ENCODE measurements at regions not wholly inside any gene's neighbourhood (a gene's known extent, or its start where the extent isn't known, plus 50 kb on each side); places are given as distances from the start of the nearest gene placed in this dataset.
"Not testable (repeated sequence)": the region's sequence is repeated elsewhere in the genome, so short reads cannot be mapped to it uniquely, and the experiment has no call there.

GRCh38 chr1:55781003-55781402, 565.8 kb upstream of the USP24 start:
- no peak for DNase-seq (ENCODE audit: low spot score)

DNA sequence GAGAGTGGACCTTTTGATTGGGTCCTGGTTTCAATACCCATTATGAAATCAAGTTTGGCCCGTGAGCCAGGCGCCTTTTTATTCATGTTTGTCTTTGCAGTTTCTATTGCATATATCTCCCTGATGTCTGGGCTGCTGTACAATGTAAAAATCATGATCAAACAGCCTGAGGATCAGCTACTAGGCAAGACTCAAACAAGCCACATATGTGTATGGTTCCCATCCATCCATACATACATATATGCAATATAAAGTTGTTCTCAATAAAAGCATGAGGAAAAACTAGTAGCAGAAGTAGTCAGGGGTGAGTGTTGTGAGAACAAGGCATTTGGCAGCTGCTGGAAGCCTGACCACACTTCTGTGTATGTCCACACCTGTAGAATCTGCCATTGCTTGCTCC, 562.4 kb upstream of the USP24 start:
- no peak for DNase-seq (ENCODE audit: low spot score)

GRCh38 chr1:55775007-55775406, 559.8 kb upstream of the USP24 start:
- no peak for DNase-seq (ENCODE audit: low spot score)

DNA sequence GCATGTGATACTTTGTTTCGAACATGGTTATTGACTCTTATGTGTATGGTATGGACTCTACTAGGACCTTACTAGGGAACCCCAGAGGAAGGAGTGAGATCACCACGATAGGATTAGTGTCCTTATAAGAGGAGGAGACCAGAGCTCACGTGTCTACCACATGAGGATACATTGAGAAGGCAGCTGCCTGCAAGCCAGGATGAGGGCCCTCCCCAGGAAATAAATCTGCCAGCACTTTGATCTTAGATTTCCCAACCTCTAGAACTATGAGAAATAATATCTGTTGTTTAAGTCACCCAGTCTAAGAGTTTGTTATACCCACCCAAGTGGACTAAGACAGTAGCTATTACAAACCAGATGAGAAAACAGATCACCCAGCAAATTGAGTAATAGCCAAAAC, 559.3 kb upstream of the USP24 start:
- no peak for DNase-seq (ENCODE audit: low spot score)

GRCh38 chr1:55773211-55773940, 558.2 kb upstream of the USP24 start:
- no peak for DNase-seq (ENCODE audit: low spot score)

DNA sequence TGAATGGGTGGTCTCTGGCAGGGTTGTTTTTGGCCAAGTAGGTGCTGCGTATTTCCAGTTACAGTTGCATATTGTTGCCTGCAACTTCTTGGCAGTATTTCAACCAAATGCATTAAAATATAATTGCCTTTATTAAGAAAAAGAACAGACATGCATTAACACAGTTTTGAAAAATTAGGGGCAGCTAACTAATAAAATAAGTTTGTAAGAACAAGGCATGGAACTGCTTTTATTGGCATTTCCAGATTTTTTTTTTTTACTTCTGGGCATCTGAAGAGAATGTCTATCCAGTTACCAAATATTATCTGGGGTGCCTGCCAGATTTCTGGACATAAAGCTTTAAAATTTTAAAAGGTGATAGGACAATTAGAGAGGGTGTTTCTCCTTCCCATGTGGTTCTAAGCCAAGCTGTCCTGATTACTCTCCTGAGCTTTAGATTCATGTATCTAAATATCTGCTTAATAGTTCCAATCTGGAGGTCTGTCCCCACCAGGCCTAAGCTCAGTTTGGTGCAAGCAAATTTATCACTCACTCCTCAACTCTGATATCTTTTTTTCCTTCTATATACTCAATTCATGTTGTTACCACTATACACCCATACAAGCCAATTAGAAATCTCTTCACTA, 553.3 kb upstream of the USP24 start:
- DNase-seq (ENCODE audit: low spot score): no peak

GRCh38 chr1:55767171-55767570, 552.0 kb upstream of the USP24 start:
- DNase-seq (ENCODE audit: low spot score): no peak

GRCh38 chr1:55765505-55765904, 550.3 kb upstream of the USP24 start:
- DNase-seq (ENCODE audit: low spot score): not testable (repeated sequence)

- DNase-seq (ENCODE audit: low spot score): no peak
Observed at GRCh38 chr1:55751776-55752175, 536.6 kb upstream of the USP24 start.

DNA sequence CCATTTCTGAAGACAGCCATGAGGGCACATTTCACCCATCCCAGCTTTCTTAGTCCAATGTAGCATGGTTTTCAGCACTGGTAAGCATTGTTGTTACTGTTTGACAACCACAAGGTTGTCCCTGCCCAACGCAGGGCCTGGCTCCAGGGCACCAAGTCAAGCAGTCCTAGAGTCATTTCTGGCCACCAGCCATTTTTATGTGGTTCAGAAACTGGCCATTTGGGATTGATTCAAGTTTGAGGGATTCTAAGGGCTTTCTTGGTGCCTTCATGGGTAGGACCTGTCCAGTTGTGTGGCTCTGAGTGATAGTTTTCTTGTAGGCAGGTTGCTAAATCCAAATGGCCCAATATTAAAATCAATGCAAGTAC, 535.4 kb upstream of the USP24 start:
- DNase-seq (ENCODE audit: low spot score): no peak

- no peak for DNase-seq (ENCODE audit: low spot score)
Observed at GRCh38 chr1:55749975-55750627, 534.9 kb upstream of the USP24 start.

- no peak for DNase-seq (ENCODE audit: low spot score)
Observed at GRCh38 chr1:55747408-55747841, 532.3 kb upstream of the USP24 start.

- DNase-seq (ENCODE audit: low spot score): no peak
Observed at GRCh38 chr1:55746710-55747109, 531.5 kb upstream of the USP24 start.

GRCh38 chr1:55741516-55741915, 526.4 kb upstream of the USP24 start:
- DNase-seq (ENCODE audit: low spot score): no peak

GRCh38 chr1:55735106-55735505, 519.9 kb upstream of the USP24 start:
- DNase-seq (ENCODE audit: low spot score): no peak

DNA sequence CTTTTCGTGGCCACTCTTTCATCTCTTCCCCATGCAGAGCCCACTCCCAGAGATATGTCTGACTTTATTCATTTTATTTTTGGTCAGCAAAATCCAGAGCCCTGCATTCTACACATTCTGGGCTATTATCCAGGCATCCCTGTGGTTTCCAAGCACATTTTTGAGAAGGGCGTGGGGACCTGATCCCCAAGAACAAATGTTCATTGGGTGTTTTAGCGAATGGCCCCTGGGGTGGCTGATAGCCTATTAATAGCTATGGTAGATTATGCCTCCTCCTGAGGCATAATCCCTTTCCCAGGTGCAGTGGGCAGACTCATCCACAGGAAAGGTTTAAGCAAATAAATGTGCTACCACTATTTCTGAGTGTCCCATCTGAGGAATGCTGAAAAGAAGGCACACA, 511.8 kb upstream of the USP24 start:
- no peak for DNase-seq (ENCODE audit: low spot score)

- no peak for DNase-seq (ENCODE audit: low spot score)
Observed at GRCh38 chr1:55725378-55725777, 510.2 kb upstream of the USP24 start.

DNA sequence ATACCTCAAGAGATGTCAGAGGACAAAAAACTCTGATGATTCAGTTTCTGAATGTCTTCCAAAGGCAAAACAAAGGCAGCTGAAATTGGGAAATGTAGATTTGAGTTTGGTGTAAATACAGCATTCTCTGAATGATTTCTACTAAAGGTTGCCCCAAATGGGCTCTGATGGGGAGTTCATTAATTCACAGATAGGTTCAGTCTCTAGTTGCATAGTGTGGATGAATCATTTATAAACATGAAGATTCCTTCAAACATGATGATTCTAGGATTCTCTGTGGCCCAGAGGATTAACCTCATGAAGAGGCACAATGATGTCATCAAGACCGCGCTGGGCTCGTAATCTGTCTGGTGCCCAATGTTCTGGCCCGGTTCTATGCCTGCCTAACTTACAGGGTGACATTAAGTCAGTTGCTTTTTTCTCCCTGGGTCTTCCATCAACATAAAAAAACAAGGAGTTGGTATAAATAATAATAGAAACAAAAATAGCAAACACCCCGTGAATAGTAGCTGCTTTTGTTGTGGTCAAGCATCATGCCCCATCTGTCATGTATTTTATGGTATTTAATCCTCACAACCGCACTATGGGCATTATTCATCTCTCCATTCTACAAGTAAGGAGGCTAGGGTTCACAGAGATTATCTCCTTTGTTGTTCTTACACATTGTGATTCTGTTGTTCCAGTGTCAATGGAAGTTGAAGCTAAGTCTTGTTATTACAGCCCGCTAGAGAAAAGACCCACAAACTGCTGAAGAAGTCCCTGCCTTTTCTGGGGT, 509.6 kb upstream of the USP24 start:
- DNase-seq (ENCODE audit: low spot score): no peak

- no peak for DNase-seq (ENCODE audit: low spot score)
Observed at GRCh38 chr1:55723001-55723400, 507.8 kb upstream of the USP24 start.

DNA sequence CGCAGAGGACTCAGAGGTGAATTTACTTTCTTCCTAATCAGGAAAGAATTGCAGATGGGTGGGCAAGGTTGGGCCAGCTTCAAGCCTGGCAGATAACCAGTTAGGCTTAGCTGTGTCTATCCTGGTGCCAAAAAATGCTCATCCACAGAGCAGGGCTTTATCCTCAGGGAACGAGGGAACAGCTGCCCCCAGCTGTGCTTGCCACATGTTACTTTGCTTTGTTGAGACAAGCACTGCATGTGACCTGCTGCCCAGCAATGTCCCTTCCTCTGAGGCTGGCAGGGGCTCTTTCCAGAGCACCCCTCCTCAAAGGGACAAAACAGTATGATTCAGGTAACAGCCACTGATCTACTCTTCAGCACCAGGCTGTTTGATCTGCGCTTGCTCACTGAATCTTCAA, 505.1 kb upstream of the USP24 start:
- DNase-seq (ENCODE audit: low spot score): peak; percentile 56

DNA sequence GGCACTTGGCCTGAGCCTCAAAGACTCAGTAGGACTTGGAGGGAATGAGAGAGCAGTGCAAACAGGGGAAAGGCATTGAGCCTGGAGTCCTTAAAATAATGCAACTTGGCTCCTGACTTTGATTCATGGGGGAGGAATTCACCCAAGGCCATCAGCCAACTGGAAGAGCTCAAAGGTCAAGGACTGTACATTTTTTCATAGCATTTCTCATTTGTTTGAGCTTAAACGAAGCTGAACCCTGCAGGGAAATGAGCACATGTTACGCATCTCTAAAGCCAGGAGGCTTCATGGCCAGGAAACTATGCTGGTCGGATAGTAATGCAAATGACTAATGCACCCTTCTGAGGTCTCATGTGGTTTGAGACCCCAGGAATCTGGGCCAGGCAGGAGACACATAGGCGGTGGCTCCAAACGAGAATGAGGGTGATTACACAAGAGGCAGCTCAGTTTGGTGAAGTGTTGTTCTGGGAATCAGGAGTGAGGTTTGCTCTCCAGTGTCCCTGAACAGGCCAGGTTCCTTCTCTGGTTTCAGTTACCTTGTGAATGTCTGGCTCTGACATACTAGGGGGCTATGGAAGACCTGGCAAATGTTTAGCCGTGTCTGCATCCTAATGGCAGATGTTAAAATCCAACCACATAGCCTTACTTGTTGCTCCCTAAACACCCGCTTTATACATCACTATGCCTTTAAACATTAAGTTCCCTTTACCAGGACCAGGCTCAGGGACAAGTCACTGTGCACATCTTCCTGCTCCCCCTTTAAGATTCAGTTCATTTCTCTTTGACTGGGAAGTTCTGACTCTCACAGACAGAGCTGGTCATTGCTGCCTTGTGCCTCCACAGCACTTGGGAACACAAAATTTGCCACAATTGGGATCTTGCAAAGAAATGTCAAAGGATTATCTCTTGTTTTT, 503.9 kb upstream of the USP24 start:
- peak; percentile 48 for DNase-seq (ENCODE audit: low spot score)
